Loucy (cell line): ENCODE measurements at regions not wholly inside any gene's neighbourhood (a gene's known extent, or its start where the extent isn't known, plus 50 kb on each side); places are given as distances from the start of the nearest gene placed in this dataset.

Experiments
- EZH2phosphoT487 ChIP-seq: fragments of 200-600 bp; IDR thresholded peaks from 2 replicates; pipeline ENCODE4 v1.6.1; 2018; ENCODE audit warnings: antibody characterized with exemption, mild to moderate bottlenecking, moderate library complexity, borderline replicate concordance
- TF ChIP-seq, protein P1 (sequence below): fragments of 200-600 bp; sonication (generic); conservative IDR thresholded peaks from 2 replicates; pipeline ENCODE4 v1.5.1; 2014; ENCODE audit warnings: mild to moderate bottlenecking, antibody characterized with exemption, low read length

GRCh38 chr7:123279949-123280348 is 80.2 kb upstream of the SLC13A1 start:
- TF ChIP-seq, protein P1, sequence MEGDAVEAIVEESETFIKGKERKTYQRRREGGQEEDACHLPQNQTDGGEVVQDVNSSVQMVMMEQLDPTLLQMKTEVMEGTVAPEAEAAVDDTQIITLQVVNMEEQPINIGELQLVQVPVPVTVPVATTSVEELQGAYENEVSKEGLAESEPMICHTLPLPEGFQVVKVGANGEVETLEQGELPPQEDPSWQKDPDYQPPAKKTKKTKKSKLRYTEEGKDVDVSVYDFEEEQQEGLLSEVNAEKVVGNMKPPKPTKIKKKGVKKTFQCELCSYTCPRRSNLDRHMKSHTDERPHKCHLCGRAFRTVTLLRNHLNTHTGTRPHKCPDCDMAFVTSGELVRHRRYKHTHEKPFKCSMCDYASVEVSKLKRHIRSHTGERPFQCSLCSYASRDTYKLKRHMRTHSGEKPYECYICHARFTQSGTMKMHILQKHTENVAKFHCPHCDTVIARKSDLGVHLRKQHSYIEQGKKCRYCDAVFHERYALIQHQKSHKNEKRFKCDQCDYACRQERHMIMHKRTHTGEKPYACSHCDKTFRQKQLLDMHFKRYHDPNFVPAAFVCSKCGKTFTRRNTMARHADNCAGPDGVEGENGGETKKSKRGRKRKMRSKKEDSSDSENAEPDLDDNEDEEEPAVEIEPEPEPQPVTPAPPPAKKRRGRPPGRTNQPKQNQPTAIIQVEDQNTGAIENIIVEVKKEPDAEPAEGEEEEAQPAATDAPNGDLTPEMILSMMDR: no peak
- no peak for TF ChIP-seq EZH2phosphoT487
